ENCODE measurements at regions not wholly inside any gene's neighbourhood (a gene's known extent, or its start where the extent isn't known, plus 50 kb on each side); places are given as distances from the start of the nearest gene placed in this dataset.

- Mint-ChIP-seq H3K9me3 (no peaks in the 10 kb centered on the region), H3K4me3 (no peak overlapping the region; the same call in 2 of the 3 replicates), H3K27me3 (ENCODE audit: insufficient read depth, low read depth, poor library complexity) (peaks cover 4% of the 10 kb centered on the region), H3K36me3 (ENCODE audit: low read depth) (no peaks in the 10 kb centered on the region), H3K4me1 (peaks cover 23% of the 10 kb centered on the region; the same call in 2 of the 3 replicates), H3K27ac (no peak overlapping the region; the same call in 1 of the 2 replicates)
- no peaks in the 10 kb centered on the region for H3F3A ChIP-seq (replicated peaks; ENCODE audit: low read depth)
- DNase-seq (ENCODE audit: low spot score) (peak; percentile 24), ATAC-seq (peak; percentile 70)
- H2AFZ ChIP-seq, result no peak overlapping the region
- no peaks in the 10 kb centered on the region for H4K20me1 ChIP-seq (replicated peaks; ENCODE audit: insufficient read depth)
- H3K27ac ChIP-seq (ENCODE audit: low read depth), result peak overlapping the region; percentile 35
- peaks cover 16% of the 10 kb centered on the region for H3K4me1 ChIP-seq (ENCODE audit: insufficient read depth)
- H3K27me3 ChIP-seq (ENCODE audit: insufficient read depth), result no peaks in the 10 kb centered on the region
- H3K9me2 ChIP-seq (ENCODE audit: insufficient read depth), result no peaks in the 10 kb centered on the region
- H3K4me2 ChIP-seq, result peak overlapping the region; percentile 54
- TF ChIP-seq ZNF462 (CRISPR knock-in tag; IDR thresholded peaks at IDR 0.05) (no peak), REST (IDR thresholded peaks at IDR 0.05; ENCODE audit: unreplicated experiment) (no peak), EZH2 (IDR thresholded peaks at IDR 0.05; ENCODE audit: low read depth, unreplicated experiment) (no peak), CTCF (conservative IDR thresholded peaks at IDR 0.05; ENCODE audit: low read depth in 2 of 2) (no peak), ETS1 (IDR thresholded peaks at IDR 0.05) (no peak), NANOG (IDR thresholded peaks at IDR 0.05; ENCODE audit: borderline replicate concordance) (no peak), ZNF114 (CRISPR knock-in tag; IDR thresholded peaks at IDR 0.05) (no peak), CREB1 (CRISPR knock-in tag; IDR thresholded peaks at IDR 0.05; ENCODE audit: low read depth) (no peak), ZNF331 (CRISPR knock-in tag; IDR thresholded peaks at IDR 0.05; ENCODE audit: low read depth) (no peak), JUNB (IDR thresholded peaks at IDR 0.05; ENCODE audit: unreplicated experiment) (no peak), STAT1 (IDR thresholded peaks at IDR 0.05; ENCODE audit: unreplicated experiment) (no peak), EZH2phosphoT487 (IDR thresholded peaks at IDR 0.05; ENCODE audit: unreplicated experiment) (no peak), POLR2AphosphoS5 (IDR thresholded peaks at IDR 0.05; ENCODE audit: low read depth) (no peak)
- H3K4me3 ChIP-seq, result no peak overlapping the region
- H3K79me2 ChIP-seq (replicated peaks; ENCODE audit: insufficient read depth), result no peaks in the 10 kb centered on the region
- H3K36me3 ChIP-seq (ENCODE audit: insufficient read depth), result no peaks in the 10 kb centered on the region
Measured at GRCh38 chrX:47302396-47302795, 68.0 kb upstream of the ZNF157 start.

Data from GM23338 (cell line).